ENCODE measurements at regions not wholly inside any gene's neighbourhood (a gene's known extent, or its start where the extent isn't known, plus 50 kb on each side); places are given as distances from the start of the nearest gene placed in this dataset.

DNA sequence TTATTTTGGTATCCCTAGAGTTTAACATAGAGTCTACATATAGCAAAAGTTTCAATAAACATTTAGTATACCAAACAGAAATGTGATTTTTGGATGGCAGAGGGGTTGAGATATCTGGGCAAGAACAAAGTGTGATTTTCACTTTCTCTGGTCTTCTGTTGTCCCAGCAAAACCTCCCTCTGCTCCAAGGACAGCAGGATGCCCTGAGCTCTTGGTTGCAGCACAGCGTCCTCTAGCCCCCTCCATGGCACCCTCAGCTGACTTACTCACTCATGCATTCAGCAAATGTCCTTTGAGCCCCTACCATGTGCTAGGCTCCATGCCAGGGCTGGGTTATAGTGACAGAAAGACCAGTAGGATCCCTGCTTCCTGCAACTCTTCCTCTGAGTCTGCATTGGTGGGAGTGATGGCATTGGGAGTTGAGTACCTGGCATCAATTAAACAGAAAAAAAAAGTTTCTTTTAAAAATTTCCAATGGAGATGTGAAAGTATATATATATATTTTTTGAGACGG lies 104.8 kb upstream of the UBL3 start:
- DNase-seq (ENCODE audit: low read depth), result no peak

DNA sequence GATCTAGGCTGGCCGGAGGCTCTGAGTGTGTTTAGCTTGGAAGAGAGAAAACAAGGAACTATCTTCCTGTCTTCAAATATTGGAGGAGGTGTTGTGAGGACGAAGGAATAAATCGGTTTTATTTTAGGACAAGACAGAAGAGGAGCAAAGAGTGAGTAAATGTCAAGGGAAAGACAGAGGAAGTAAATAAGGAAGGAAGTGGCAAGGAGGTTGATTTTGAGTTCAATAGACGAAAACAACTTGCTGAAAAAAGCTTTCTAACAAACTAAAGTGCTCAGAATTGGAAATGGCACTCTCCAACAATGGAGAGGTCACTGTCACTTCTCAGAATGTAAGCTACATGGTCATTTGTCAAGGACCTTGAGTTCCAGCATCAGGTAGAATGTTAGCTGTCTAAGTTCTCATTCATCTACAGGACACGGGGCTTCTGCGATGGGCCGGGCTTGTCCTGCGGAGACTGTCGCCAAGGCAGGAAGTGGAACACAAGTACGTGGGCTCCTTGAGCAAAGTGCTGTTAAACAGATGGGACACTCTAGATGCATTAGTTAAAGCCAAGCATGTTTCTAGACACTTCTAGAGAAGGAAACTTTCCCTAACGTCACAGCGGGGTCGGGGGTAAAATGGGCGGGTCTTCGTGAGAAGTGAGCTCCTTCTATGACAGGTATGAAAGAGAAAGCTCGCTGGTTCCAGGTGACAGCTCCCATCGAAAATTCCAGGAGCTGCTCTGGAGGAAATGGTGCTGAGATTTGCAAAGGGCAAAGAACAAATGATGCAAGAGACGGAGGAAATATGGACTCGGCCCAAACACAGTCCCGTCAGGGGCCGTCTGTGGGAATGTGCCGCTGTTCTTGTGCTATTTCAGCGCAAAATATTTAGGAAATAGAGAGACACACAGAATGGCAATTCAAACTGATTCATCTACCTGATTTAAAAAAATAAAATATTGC lies 103.9 kb upstream of the UBL3 start:
- DNase-seq (ENCODE audit: low read depth), result no peak

GRCh38 chr13:29953542-29953941 lies 103.1 kb upstream of the UBL3 start:
- DNase-seq (ENCODE audit: low read depth), result no peak

DNA sequence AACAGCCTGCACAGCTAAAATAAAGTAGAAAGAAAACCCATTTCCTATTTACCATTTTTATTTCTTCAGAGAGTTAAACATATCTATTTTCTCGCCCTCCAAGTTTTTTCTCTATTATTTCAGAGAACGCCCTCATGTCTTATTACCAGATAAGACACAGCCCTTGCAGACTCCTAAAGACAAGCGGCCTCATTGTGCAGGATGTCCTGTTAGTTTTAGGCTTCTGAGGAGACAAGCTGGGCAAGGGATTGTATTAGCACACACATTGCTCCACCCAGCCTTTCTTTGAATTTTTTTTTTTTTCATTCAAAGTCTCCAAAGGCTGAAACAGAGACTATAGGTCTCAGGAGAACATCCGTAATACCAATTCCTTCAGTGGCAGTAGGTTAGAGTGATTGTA lies 101.8 kb upstream of the UBL3 start:
- no peak for DNase-seq (ENCODE audit: low read depth)

GRCh38 chr13:29948791-29949190 lies 98.4 kb upstream of the UBL3 start:
- DNase-seq (ENCODE audit: low read depth), result no peak

- no peak for DNase-seq (ENCODE audit: low read depth)
Observed at GRCh38 chr13:29948244-29948643, 97.8 kb upstream of the UBL3 start.

GRCh38 chr13:29947839-29948238 lies 97.4 kb upstream of the UBL3 start:
- no peak for DNase-seq (ENCODE audit: low read depth)

GRCh38 chr13:29946093-29946492 lies 95.7 kb upstream of the UBL3 start:
- no peak for DNase-seq (ENCODE audit: low read depth)

- no peak for DNase-seq (ENCODE audit: low read depth)
Observed at GRCh38 chr13:29943686-29944085, 93.3 kb upstream of the UBL3 start.

GRCh38 chr13:29943273-29943672 lies 92.9 kb upstream of the UBL3 start:
- no peak for DNase-seq (ENCODE audit: low read depth)

GRCh38 chr13:29940715-29941114 lies 90.3 kb upstream of the UBL3 start:
- DNase-seq (ENCODE audit: low read depth), result no peak

GRCh38 chr13:29939158-29939557 lies 88.7 kb upstream of the UBL3 start:
- DNase-seq (ENCODE audit: low read depth), result no peak

DNA sequence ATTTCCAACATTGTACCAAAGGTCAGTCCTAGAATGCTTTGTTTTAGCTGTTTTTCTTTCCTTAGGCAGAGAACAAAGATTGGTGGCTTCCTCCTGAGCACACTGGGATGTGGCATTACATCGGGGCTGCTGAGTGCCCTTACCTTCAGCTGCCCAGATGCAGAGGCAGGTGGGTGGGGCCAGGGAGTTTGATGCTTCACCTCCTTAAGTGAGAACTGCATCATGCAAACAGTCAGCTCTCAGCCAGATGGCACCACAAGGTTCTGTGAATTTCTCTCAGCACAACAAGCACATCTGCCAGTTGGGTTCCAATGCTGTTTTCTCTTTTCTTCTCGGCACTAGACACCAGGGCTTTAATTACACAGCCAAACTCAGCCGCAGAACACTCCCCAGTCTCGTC lies 87.4 kb upstream of the UBL3 start:
- DNase-seq (ENCODE audit: low read depth), result no peak

DNA sequence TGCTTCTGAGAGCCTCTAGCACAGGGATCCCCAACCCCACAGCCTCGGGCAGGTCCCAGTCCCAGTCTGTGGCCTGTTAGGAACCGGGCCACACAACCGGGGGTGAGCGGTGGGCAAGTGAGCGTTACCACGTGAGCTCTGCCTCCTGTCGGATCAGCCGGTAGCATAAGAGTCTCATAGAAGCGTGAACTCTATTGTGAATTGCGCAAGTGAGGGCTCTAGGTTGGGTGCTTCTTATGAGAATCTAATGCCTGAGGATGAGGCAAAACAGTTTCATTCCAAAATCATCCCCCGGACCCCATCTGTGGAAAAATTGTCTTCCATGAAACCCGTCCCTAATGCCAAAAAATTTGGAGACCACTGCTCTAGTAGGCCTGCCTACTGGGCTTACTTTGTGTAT lies 87.0 kb upstream of the UBL3 start:
- no peak for DNase-seq (ENCODE audit: low read depth)

DNA sequence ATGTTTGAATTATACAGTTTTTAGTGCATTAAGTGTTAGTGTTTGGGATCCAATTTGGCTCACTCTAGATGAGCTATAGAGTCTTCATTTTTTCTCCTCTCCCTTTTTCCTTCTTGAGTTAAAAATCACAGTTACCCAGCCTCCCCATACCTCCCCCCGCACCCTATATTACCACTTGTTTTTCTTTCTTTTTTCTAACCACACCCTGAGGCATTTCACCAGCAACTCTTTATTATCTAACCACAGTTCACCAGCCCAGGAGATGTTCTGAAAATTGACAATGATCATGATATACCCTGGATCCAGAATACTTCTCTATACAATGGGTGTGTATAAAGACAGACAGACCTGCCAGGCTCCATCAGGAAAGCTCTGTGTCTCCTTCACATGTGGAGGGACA lies 86.5 kb upstream of the UBL3 start:
- no peak for DNase-seq (ENCODE audit: low read depth)

DNA sequence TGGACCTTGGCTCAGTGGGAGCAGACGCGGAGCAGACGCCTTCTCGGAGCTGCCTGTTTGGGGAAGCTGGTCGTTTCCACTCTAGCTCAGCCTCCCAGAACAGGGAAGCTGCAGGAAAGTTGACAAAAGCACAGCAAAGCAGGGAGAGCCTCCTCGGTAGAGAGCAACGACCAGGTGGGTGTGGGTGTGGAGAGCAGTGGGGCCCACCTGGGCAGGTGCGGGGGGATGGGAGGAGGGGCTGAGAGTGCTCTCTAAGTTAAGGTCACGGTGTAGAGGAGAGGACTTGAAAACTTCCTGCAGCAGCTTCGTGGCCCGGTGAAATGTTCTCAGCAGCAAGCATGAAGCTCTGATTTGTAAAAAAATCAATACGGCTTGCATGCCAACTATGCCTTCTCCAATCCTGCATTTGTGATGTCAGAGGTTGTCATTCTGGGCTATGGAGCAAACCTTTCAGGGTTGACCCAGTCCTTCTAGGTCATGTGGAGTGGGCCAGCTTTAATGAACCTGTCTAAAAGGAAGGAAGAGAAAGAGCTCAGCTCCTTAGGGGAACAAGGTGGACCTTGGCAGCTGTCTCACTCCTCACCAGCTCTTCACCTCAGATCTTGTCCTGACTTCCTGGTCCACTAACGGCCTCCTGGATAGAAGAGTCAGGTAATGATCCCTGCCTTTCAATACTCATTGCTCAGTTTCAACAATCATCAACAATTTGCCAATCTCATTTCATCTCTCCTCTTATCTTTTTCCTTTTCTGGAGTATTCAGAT lies 85.8 kb upstream of the UBL3 start:
- no peak for DNase-seq (ENCODE audit: low read depth)

DNA sequence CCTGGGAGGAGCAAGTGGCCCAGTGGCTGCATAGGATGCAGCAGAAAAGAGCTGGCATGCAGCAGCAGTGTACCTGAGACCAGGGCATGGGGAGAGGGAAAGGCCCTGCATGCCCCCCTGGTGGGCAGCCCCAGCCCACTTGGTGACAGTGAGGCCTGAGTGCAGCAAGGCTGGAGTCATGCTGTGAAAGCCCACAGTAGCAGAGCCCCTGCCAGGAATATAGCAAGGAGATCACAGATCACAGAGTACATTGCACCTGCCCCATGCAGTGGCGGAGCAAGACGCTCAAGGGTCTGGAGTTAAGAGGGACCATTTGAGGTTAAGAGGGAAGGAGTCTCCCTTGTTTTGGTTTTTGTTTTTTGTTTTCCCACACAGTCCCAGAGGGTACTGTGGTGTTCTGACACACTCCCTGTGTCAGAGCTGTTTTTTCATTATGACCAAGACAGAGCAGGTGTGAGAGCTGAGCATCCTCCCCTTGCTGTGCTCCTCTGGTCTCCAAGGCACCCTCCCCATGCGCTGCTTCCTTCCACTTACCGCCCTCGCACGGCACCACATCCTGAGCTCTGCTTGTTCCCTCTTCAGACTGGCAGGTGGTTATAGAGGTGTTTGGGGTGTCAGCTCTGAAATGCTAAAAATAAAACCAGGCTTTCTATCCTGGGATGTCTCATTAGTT lies 85.0 kb upstream of the UBL3 start:
- no peak for DNase-seq (ENCODE audit: low read depth)

- DNase-seq (ENCODE audit: low read depth), result no peak
Observed at GRCh38 chr13:29934531-29935308, 84.3 kb upstream of the UBL3 start.

GRCh38 chr13:29933401-29933800 lies 83.0 kb upstream of the UBL3 start:
- DNase-seq (ENCODE audit: low read depth), result no peak

DNA sequence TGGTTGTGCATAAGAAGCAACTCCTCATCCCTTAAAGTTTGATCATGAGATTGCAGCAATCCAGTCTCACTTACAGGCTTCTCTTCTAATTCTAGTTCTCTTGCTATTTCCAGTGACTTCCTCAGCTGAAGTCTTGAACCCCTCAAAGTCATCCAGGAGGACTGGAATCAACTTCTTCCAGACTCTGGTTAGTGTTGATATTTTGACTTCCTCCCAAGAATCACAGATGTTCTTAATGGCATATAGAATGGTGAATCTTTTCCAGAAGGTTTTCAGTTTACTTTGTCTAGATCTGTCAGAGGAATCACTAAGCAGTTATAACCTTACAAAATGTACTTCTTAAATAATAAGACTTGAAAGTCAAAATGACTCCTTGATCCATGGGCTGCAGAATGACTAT lies 81.3 kb upstream of the UBL3 start:
- DNase-seq (ENCODE audit: low read depth), result no peak

DNA sequence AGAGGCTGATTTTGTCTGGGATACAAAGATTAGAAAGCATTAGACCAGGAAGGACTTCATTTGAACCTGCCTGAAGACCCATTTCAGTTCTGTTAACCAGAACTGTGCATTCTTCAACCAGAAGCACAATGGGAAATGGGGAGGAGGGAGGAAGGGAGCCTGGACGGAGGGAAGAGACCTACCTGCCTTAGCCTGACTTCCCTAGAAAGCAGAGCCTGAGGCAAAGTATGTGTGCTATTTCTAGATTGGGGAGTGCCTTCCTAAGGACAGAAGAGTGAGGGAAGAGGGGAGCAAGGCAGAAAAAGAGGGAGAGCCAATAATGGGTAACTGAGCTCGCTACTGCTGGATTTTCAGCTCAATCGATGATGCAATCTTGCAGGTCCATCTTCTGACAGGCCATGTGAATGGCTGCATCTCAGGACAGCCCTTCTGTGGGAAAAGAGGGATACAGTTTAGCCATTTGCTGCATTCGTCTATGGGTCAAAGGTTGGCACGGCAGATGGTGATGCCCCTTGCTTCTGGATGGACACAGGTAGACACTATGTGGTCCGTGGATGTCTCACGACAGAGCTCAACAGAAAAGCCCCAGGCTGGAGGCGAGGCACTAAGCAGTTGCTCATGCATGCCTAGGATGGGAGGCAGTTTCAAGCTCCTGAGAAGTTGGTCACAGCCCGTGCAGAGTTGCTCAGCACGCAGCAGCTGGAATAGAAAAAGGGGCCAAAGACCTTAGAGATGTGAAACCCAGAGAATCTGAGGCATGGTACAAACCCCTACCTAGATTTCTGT lies 78.8 kb upstream of the UBL3 start:
- DNase-seq (ENCODE audit: low read depth), result no peak
